Calu3 (cell line): ENCODE measurements at regions not wholly inside any gene's neighbourhood (a gene's known extent, or its start where the extent isn't known, plus 50 kb on each side); places are given as distances from the start of the nearest gene placed in this dataset.

Source experiments
- BruUV-seq: library from RNA; stranded (reverse); fragments of 400-500 nt; replicated peaks from 2 replicates; lab custom pipeline; 2021; lab: Mats Ljungman, UMichigan
- CTCF ChIA-PET: fragments of 300-600 bp; sonication (Branson Sonifier 250); formaldehyde crosslinking; loops from one replicate; lab custom pipeline; 2022; ENCODE audit warnings: antibody characterized with exemption; lab: Charles Lee
- DNase-seq: peaks from one replicate; pipeline ENCODE4 v3.0.0; 2022
- H3K27ac Mint-ChIP-seq: one replicate; pipeline ENCODE4 v1.8.0; 2022; ENCODE audit warnings: mixed read lengths; ENCODE audit not compliant: unreplicated experiment
- H3K27me3 Mint-ChIP-seq: one replicate; pipeline ENCODE4 v1.8.0; 2022; ENCODE audit warnings: mixed read lengths; ENCODE audit not compliant: unreplicated experiment
- H3K36me3 Mint-ChIP-seq: one replicate; pipeline ENCODE4 v1.8.0; 2022; ENCODE audit warnings: mild to moderate bottlenecking, moderate library complexity, mixed read lengths; ENCODE audit not compliant: insufficient read depth, unreplicated experiment
- H3K4me1 Mint-ChIP-seq: one replicate; pipeline ENCODE4 v1.8.0; 2022; ENCODE audit warnings: mild to moderate bottlenecking, low read depth, mixed read lengths; ENCODE audit not compliant: unreplicated experiment
- H3K4me3 Mint-ChIP-seq: one replicate; pipeline ENCODE4 v1.8.0; 2022; ENCODE audit warnings: mild to moderate bottlenecking, low read depth, moderate library complexity, mixed read lengths; ENCODE audit not compliant: unreplicated experiment
- H3K9me3 Mint-ChIP-seq: one replicate; pipeline ENCODE4 v1.8.0; 2022; ENCODE audit warnings: low read depth, mixed read lengths; ENCODE audit not compliant: unreplicated experiment
- intact Hi-C: fragments of 100-400 bp; cut with micrococcal nuclease; formaldehyde crosslinking; loops from one replicate; pipeline ENCODE4 v1.10.0; 2022; ENCODE audit not compliant: unreplicated experiment
- TF ChIP-seq, protein P1 (sequence below): fragments of 200-600 bp; IDR thresholded peaks from one replicate; pipeline ENCODE4 v1.8.0; 2022; ENCODE audit warnings: antibody characterized with exemption; ENCODE audit not compliant: unreplicated experiment

DNA sequence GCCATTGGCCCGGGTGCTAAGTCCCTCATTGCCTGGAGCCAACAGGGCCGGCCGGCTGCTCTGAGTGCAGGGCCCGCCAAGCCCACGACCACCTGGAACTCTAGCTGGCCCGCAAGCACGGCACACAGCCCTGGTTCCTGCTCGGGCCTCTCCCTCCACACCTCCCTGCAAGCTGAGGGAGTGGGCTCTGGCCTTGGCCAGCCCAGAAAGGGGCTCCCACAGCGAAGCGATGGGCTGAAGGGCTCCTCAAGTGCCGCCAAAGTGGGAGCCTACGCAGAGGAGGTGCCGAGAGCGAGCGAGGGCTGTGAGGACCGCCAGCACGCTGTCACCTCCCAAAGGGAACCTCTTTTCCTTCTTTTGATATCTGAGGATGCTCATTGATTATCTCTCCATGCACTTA lies 283.4 kb downstream of the PRDM2 start:
- TF ChIP-seq, protein P1, sequence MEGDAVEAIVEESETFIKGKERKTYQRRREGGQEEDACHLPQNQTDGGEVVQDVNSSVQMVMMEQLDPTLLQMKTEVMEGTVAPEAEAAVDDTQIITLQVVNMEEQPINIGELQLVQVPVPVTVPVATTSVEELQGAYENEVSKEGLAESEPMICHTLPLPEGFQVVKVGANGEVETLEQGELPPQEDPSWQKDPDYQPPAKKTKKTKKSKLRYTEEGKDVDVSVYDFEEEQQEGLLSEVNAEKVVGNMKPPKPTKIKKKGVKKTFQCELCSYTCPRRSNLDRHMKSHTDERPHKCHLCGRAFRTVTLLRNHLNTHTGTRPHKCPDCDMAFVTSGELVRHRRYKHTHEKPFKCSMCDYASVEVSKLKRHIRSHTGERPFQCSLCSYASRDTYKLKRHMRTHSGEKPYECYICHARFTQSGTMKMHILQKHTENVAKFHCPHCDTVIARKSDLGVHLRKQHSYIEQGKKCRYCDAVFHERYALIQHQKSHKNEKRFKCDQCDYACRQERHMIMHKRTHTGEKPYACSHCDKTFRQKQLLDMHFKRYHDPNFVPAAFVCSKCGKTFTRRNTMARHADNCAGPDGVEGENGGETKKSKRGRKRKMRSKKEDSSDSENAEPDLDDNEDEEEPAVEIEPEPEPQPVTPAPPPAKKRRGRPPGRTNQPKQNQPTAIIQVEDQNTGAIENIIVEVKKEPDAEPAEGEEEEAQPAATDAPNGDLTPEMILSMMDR = no peak
- no peak overlapping the region for H3K4me3 Mint-ChIP-seq
- no TSS peak for BruUV-seq
- no peaks in the 10 kb centered on the region for H3K27me3 Mint-ChIP-seq
- intact Hi-C loops = no loop called here
- no peaks in the 10 kb centered on the region for H3K36me3 Mint-ChIP-seq
- CTCF ChIA-PET = no interaction called here
- no peaks in the 10 kb centered on the region for H3K4me1 Mint-ChIP-seq
- H3K27ac Mint-ChIP-seq = no peak overlapping the region
- DNase-seq = no peak
- peaks cover 9% of the 10 kb centered on the region for H3K9me3 Mint-ChIP-seq

DNA sequence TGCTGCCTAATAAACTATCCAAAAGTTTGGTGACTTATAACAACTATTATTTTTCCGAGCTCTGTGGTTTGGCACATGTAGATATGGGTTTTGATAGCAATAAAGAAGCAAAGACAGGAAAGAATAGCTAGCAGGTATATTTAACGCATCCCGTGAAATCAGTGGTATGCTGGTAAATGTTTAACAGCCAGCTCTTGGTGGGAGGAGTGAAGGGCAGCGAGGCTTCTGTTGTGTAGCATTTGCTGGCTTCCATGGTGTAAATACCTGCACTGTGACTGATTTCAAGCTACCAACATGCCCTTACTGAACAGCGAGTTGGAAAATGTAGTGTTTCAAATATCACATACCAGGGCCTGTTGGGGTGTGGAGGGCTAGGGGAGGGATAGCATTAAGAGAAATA lies 291.0 kb downstream of the PRDM2 start:
- no peak overlapping the region for H3K4me3 Mint-ChIP-seq
- no peaks in the 10 kb centered on the region for H3K27me3 Mint-ChIP-seq
- no peaks in the 10 kb centered on the region for H3K4me1 Mint-ChIP-seq
- H3K27ac Mint-ChIP-seq = no peak overlapping the region
- intact Hi-C loops = no loop called here
- no peak for DNase-seq
- TF ChIP-seq, protein P1 = no peak
- H3K36me3 Mint-ChIP-seq = no peaks in the 10 kb centered on the region
- no TSS peak for BruUV-seq
- CTCF ChIA-PET = no interaction called here
- peaks cover 15% of the 10 kb centered on the region for H3K9me3 Mint-ChIP-seq

DNA sequence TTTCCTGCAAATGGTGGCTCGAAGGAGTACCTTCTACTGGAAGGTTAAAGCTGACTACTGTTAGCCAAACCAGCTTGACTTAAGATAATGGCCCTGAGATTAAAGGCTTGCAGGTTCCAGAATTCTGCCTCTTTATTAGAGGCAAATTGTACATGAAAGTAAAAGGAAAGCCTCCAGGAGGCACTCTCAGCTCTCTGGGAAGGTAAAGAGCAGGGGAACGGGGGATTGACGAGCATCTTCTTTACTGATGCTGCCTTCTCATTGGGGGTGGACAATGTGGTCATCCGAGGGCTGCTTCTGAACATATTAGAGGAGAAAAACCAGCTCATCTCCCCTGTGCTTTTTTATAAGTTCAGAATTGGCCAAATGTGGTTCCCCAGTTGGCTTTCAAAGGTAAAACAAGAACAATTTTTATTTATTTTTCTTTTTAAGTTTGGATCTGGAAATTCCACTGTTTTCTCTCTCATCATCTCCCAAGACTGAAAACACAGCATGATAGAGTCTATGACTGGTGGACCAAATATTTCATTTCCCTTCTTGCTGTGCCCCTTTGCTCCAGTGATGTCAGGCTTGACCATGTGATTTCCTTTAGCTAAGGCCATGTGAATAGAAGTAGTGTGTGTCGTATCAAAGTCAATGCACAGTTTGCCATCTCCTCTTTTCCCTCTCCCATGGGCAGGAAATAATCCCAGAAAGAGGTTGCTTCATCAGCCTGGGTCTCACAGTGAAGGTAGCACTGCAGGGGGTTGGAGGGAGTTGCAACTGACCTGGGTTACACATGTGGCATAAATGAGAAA lies 292.7 kb downstream of the PRDM2 start:
- BruUV-seq = no TSS peak

DNA sequence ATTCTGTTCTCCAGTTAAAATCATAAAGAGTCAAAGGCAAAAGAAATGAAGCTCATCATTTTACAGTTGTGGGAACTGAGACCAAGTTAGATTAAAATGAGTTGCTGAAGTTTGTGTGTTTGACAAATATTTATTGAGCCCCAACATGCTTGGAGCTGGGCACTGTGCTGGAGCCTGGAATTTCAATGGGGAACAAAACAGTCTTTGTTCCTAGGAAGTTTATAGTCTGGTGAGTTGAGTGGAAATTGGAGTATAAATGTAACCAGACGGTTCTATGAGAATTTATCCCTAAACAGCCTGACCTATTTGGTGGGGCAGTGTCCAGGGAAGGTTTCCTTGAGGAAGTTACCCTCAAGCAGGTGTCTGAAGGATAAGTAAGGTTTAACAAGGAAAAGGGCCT lies 294.4 kb downstream of the PRDM2 start:
- intact Hi-C loops = no loop called here
- no peak overlapping the region for H3K4me3 Mint-ChIP-seq
- H3K4me1 Mint-ChIP-seq = no peaks in the 10 kb centered on the region
- no TSS peak for BruUV-seq
- CTCF ChIA-PET = no interaction called here
- H3K27me3 Mint-ChIP-seq = no peaks in the 10 kb centered on the region
- TF ChIP-seq, protein P1 = no peak
- no peak overlapping the region for H3K27ac Mint-ChIP-seq
- H3K9me3 Mint-ChIP-seq = peaks cover 18% of the 10 kb centered on the region
- no peak for DNase-seq
- H3K36me3 Mint-ChIP-seq = no peaks in the 10 kb centered on the region

More for the DNA sequence above, 292.7 kb downstream of the PRDM2 start:
- Mint-ChIP-seq H3K36me3 (no peaks in the 10 kb centered on the region), H3K27me3 (no peaks in the 10 kb centered on the region), H3K9me3 (peaks cover 17% of the 10 kb centered on the region), H3K4me1 (no peaks in the 10 kb centered on the region), H3K27ac (no peak overlapping the region), H3K4me3 (no peak overlapping the region)
- no peak for DNase-seq
- intact Hi-C loops = no loop called here
- CTCF ChIA-PET = no interaction called here
- TF ChIP-seq, protein P1 = no peak
